NCI-H524 (cell line): ENCODE measurements at regions not wholly inside any gene's neighbourhood (a gene's known extent, or its start where the extent isn't known, plus 50 kb on each side); places are given as distances from the start of the nearest gene placed in this dataset.
"Not testable (repeated sequence)": the region's sequence is repeated elsewhere in the genome, so short reads cannot be mapped to it uniquely, and the experiment has no call there.

ENCODE experiments used
- DNase-seq, 2 experiments: peaks; one replicate each; lab custom pipeline; 2025; lab: John Stamatoyannopoulos, UW

DNA sequence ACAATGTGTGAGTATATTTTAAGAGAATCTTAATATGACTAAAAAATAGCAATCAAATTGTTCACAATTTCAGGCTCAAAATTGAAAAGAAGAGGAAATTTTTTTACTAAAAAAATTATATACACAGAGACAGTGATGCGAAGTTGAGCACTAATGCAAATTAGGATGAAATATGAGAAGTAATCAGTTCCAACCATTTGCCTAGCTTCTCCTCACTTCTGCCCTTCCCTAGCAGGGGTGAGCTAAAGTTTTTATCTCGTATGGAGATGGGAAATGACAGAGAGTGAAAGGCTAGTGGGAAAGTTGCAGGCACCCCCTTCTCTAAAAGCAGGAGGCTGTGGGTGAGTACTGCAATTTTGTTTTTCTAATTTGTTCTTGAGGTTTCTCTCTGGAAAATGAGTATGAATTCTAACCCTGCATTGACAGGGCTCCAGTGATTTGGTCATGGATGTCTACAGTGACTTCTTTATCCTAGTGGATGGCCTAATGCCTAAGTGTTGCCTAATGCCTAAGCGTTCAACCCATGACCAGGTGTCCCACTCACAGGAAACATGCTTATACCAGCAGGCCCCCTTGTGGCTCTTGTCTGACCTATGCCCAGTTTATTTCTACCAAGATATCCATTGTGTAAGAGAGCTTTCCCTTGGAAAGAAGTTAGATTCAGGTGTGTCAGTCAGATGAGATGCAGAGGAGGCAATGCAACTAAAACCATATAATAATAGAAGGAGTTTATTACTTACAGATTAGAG, 78.0 kb upstream of the HNMT start:
- peak; percentile 85 to 88 for DNase-seq

DNA sequence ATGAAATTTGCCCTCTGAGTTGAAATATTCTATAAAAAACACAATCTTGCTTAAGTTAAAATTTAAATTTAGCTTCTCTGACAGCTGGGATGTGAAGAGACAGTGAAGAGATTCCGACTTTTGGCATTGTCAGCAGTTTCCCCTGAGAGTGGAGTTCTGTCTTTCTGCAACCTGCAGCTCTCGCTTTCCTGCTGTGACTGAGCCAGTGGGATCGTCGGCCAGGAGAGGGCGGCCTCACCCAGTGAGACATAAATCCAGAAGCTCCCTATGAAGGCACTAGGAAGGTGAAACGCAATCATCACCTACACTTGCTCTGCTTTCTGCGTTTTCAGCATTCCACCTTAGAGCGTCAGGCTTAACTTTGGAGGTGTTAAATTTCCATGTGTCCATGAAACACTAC, 75.4 kb upstream of the HNMT start:
- peak; percentile 36 to 38 for DNase-seq

DNA sequence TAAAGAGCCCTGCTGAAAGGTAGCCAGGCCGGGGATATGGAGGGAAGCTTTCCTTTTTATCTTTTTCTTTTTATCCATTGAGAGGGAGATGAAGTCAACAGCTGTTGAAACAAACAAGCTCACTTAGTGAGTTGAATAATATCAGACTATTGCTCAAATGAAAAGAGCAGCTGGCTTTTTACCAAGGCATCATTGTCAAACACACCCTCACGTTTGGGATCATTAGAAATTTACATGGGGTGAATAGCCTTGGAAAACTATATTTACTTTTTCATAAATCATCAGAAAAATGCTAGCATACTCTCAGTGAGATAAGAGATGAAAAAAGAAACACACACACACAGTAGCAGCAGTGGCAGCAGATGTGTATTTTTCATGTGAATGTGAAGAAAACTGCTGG, 71.5 kb upstream of the HNMT start:
- peak in 1 of 2 experiments; percentile 22 for DNase-seq

DNA sequence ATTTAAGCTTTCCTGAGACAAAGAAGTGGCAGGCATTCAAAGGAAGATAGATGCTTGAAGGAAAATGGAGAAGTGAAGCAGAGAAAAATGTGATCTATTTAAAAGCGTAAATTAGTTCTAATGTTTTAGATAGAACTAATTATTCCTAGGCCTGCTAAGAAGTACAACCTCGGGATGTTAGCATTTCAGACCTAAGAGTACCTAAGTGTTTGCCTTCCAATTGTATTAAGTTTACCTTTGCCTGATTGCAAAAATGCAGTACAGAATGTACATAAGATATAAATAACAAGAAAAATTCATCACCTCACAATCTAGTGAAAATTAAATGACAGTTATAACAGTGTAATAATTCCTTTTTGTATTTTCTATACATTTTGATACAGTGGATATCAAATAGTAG, 71.1 kb upstream of the HNMT start:
- DNase-seq, result no peak

DNA sequence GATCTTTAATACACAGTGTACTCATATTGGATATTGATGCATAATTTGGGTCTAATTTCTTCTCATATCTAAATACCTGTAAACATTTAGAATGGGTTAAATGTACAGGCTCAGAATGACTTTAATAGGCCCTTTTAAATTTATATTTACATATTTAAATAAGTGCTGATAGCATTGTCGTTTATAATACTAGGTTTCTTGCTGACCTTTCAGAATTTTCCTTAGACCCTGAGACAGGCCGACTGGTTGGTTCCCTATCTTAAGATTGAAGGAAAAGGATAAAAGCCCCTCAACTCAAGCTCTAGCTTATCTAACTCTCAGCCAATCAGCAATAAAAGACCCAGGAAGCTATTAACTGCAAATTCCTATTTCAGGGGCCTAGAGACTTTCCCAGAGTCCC, 67.8 kb upstream of the HNMT start:
- no peak for DNase-seq

DNA sequence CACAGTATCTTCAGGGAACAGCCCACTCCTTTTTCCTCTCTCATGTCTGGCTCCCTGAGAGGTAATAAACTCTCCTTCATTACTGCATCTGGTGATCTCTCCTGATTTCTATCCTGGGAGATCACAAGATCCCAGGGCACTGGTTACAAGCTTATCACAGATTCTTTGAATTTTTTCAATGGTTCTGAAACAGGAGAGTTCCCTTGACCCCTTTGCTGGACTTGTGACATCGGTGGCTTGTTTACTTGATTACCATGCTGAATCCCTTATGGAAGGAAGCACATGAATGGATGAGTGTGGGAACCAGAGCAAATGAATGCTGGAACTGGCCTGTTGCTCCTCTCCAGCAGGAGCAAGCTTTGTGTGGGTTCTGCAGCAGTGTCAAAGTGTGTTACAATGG, 67.2 kb upstream of the HNMT start:
- no peak for DNase-seq

DNA sequence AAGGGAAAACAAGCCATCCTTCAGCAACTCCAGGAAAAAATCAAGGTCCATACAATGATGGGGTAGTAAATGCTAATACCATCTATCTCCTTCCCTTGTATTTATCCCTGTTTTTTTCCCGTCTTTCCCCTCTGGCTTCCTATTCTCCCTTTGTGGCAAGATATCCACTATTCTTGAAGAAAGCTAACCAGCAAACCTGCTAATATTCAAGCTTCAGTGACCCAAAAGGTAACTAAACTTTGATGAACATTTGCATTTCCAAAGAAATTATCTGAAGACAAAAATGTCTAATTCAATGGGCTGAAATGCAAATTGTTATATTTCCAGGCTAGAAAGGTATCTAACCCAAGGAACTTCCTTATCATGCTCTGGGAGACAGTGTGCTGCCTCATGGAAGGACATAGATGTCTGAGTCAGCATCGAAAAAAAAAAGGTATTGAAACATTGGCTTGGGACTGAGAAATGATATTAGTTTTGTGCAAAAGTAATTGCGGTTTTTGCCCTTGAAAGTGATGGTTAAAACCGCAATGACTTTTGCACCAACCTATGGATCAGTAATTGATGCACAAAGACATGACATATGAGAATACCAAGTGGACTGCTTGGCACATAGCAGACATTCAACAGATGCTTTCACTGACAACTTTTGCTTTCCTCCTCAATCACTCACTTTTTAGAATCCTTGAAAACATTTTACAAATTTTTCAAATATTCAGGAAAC, 63.7 kb upstream of the HNMT start:
- DNase-seq, result no peak

DNA sequence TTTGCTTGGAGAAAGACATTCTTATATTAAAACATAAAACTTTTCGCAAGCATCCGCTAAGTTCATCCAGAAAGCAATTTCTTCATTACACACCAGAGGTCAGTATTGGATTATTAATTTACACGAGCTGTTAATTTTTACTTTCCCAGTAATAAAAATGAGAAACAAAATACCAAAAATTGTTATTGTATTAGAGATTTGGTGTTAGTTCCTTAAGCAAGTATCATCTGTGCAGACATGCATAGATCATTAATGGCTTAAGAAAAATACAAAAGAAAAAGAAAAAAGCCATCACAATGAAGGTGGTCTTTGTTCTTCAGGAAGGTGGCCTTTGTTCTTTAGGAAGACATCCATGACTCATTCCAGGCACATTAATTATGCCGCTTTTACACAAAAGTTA, 53.6 kb upstream of the HNMT start:
- peak in 1 of 2 experiments; percentile 41 for DNase-seq

DNA sequence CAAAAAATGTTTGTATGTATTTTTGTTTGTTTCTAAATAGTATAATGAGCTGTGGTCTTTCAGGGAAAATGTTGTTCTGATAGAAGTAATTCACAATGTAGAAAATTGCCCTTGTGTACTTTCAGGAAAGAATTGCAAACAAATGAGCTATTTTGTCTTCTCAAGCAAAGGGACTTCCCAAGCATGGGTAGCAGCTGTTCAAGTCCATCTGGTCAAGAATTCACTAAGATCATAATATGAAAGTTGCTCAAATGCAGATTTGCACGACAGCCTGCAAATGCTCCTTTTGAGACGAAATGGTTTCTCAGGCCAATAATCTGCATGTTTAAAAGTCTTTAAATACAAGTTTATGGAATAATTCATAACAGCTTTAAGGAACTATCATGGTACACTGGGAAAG, 51.9 kb upstream of the HNMT start:
- DNase-seq, result peak; percentile 54 to 76

DNA sequence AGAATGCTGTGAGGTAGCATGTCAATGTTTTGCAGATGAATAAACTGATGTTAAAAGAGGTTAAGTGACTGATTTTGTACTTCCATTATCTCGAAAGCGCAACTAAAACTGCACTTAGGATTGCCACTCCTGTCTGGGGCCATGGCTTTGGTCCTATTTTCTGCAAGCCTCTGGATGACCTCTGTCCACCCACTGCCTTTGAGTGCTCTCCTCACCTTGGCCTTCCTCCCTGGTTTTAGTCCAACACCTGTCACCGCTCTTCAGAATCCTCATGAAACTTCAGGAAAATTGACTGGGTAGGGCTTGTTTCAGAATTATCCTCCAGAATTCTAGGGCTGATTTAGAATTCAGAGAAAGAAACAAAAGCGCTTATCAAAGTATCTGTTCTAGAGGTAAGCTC, 51.1 kb upstream of the HNMT start:
- no peak for DNase-seq

DNA sequence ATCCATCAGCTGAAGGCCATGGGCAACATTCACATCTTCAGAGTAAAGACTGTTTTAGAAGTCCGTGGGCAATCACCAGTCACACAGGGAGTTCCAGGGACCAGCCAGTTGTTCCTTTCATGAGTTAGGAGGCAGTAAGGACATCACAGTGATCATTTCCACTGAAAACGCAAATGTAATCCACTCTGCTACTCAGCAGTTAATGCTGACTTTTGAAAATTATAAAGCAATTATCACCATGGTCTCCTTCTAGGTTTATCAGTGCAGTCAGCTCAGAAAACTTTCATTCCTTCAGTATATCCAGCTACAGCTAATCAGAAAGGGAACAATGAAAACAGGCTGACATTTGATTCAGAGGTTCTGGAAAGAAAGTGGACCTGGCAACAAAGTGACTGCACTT, 50.6 kb upstream of the HNMT start:
- DNase-seq, result not testable (repeated sequence)
